RWPE2 (cell line): ENCODE measurements at regions not wholly inside any gene's neighbourhood (a gene's known extent, or its start where the extent isn't known, plus 50 kb on each side); places are given as distances from the start of the nearest gene placed in this dataset.

Source experiments
- ATAC-seq: fragments of 200-7000 bp; cut with Tn5 transposase; 3 replicates; pipeline ENCODE4 v1.9.1; 2021; ENCODE audit warnings: low read depth
- DNase-seq: peaks from one replicate; pipeline ENCODE4 v3.0.0-alpha.2; 2020; ENCODE audit warnings: low spot score
- H3K27ac ChIP-seq: fragments of 450-650 bp; 2 replicates; pipeline ENCODE4 v1.5.1; 2017; ENCODE audit warnings: mild to moderate bottlenecking; ENCODE audit not compliant: poor library complexity, severe bottlenecking
- H3K27me3 ChIP-seq: fragments of 250-450 bp; sonication (Bioruptor Pico); 2 replicates; pipeline ENCODE4 v1.5.1; 2021; ENCODE audit warnings: mild to moderate bottlenecking, moderate library complexity; ENCODE audit not compliant: insufficient read depth, poor library complexity, severe bottlenecking
- H3K36me3 ChIP-seq: fragments of 250-450 bp; sonication (Bioruptor Pico); 2 replicates; pipeline ENCODE4 v1.5.1; 2020; ENCODE audit warnings: low read depth, mild to moderate bottlenecking, moderate library complexity
- H3K4me1 ChIP-seq: fragments of 250-450 bp; sonication (Bioruptor Pico); 2 replicates; pipeline ENCODE4 v1.5.1; 2021; ENCODE audit warnings: mild to moderate bottlenecking, moderate library complexity; ENCODE audit not compliant: insufficient read depth, poor library complexity, severe bottlenecking
- H3K4me3 ChIP-seq: fragments of 250-450 bp; sonication (Bioruptor Pico); 2 replicates; pipeline ENCODE4 v1.5.1; 2021; ENCODE audit warnings: mild to moderate bottlenecking, moderate library complexity; ENCODE audit not compliant: severe bottlenecking
- H3K9me3 ChIP-seq: fragments of 250-450 bp; sonication (Bioruptor Pico); 2 replicates; pipeline ENCODE4 v1.5.1; 2021; ENCODE audit warnings: mild to moderate bottlenecking, moderate library complexity; ENCODE audit not compliant: severe bottlenecking
- TF ChIP-seq, protein P1 (sequence below): fragments of 450-650 bp; IDR thresholded peaks from one replicate; pipeline ENCODE4 v1.5.1; 2017; ENCODE audit warnings: mild to moderate bottlenecking, moderate library complexity; ENCODE audit not compliant: poor library complexity, severe bottlenecking

GRCh38 chr1:212531267-212531666, 77.3 kb upstream of the ATF3 start:
- no peak for ATAC-seq
- no peak for DNase-seq
- no peaks in the 10 kb centered on the region for H3K36me3 ChIP-seq
- no peaks in the 10 kb centered on the region for H3K27me3 ChIP-seq
- no peaks in the 10 kb centered on the region for H3K9me3 ChIP-seq
- TF ChIP-seq, protein P1, sequence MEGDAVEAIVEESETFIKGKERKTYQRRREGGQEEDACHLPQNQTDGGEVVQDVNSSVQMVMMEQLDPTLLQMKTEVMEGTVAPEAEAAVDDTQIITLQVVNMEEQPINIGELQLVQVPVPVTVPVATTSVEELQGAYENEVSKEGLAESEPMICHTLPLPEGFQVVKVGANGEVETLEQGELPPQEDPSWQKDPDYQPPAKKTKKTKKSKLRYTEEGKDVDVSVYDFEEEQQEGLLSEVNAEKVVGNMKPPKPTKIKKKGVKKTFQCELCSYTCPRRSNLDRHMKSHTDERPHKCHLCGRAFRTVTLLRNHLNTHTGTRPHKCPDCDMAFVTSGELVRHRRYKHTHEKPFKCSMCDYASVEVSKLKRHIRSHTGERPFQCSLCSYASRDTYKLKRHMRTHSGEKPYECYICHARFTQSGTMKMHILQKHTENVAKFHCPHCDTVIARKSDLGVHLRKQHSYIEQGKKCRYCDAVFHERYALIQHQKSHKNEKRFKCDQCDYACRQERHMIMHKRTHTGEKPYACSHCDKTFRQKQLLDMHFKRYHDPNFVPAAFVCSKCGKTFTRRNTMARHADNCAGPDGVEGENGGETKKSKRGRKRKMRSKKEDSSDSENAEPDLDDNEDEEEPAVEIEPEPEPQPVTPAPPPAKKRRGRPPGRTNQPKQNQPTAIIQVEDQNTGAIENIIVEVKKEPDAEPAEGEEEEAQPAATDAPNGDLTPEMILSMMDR: no peak
- no peaks in the 10 kb centered on the region for H3K4me1 ChIP-seq
- H3K4me3 ChIP-seq: no peak overlapping the region
- H3K27ac ChIP-seq: no peak overlapping the region

GRCh38 chr1:212531796-212532195, 76.8 kb upstream of the ATF3 start:
- Histone ChIP-seq H3K27ac (no peak overlapping the region), H3K36me3 (no peaks in the 10 kb centered on the region), H3K9me3 (no peaks in the 10 kb centered on the region), H3K4me1 (no peaks in the 10 kb centered on the region), H3K4me3 (no peak overlapping the region), H3K27me3 (no peaks in the 10 kb centered on the region)
- ATAC-seq (no peak), DNase-seq (no peak)
- TF ChIP-seq, protein P1: no peak

GRCh38 chr1:212532469-212533147, 76.0 kb upstream of the ATF3 start:
- no peaks in the 10 kb centered on the region for H3K27me3 ChIP-seq
- ATAC-seq: no peak
- H3K27ac ChIP-seq: no peak overlapping the region
- TF ChIP-seq, protein P1: no peak
- H3K4me1 ChIP-seq: no peaks in the 10 kb centered on the region
- H3K36me3 ChIP-seq: no peaks in the 10 kb centered on the region
- H3K4me3 ChIP-seq: no peak overlapping the region
- H3K9me3 ChIP-seq: peaks cover 3% of the 10 kb centered on the region
- no peak for DNase-seq

DNA sequence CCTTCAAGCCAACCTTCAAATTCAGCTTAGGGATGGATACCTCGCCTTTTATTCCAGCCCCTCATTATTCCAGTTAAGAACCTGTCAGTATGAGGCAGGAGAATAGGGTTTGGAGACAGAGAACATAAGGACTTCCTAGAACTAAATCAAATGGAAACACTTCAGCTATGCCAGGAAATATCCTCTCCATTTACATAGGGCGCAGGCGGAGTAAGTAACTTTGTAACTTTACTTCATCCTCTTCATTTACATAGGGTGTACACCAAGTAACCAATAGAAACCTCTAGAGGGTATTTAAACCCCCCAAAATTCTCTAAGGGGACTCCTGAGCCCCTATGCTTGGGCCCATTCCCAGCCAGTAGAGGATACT, 75.4 kb upstream of the ATF3 start:
- Histone ChIP-seq H3K36me3 (no peaks in the 10 kb centered on the region), H3K9me3 (peaks cover 3% of the 10 kb centered on the region), H3K4me3 (no peak overlapping the region), H3K27ac (no peak overlapping the region), H3K27me3 (no peaks in the 10 kb centered on the region), H3K4me1 (no peaks in the 10 kb centered on the region)
- TF ChIP-seq, protein P1: no peak
- ATAC-seq: no peak
- no peak for DNase-seq

DNA sequence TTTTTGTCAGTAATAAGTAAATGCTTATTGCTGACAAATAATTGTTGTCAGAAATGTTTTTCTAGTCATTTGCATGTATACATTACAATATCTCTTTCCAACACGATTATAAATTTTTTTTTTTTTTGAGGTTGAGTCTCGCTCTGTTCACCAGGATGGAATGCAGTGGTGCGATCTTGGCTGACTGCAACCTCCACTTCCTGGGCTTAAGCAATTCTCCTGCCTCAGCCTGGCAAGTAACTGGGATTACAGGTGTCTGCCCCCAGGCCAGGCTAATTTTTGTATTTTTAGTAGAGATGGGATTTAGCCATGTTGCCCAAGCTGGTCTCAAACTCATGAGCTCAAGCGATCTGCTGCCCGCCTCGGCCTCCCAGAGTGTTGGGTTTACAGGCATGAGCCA, 72.0 kb upstream of the ATF3 start:
- H3K27ac ChIP-seq: no peak overlapping the region
- TF ChIP-seq, protein P1: no peak
- no peak for DNase-seq
- ATAC-seq: peak; percentile 75
- peaks cover 3% of the 10 kb centered on the region for H3K9me3 ChIP-seq
- no peaks in the 10 kb centered on the region for H3K36me3 ChIP-seq
- no peak overlapping the region for H3K4me3 ChIP-seq
- no peaks in the 10 kb centered on the region for H3K27me3 ChIP-seq
- no peaks in the 10 kb centered on the region for H3K4me1 ChIP-seq
